ENCODE measurements at regions not wholly inside any gene's neighbourhood (a gene's known extent, or its start where the extent isn't known, plus 50 kb on each side); places are given as distances from the start of the nearest gene placed in this dataset.
A peak's percentile ranks its signal among the peaks of the same experiment; 100 is the strongest.

DNA sequence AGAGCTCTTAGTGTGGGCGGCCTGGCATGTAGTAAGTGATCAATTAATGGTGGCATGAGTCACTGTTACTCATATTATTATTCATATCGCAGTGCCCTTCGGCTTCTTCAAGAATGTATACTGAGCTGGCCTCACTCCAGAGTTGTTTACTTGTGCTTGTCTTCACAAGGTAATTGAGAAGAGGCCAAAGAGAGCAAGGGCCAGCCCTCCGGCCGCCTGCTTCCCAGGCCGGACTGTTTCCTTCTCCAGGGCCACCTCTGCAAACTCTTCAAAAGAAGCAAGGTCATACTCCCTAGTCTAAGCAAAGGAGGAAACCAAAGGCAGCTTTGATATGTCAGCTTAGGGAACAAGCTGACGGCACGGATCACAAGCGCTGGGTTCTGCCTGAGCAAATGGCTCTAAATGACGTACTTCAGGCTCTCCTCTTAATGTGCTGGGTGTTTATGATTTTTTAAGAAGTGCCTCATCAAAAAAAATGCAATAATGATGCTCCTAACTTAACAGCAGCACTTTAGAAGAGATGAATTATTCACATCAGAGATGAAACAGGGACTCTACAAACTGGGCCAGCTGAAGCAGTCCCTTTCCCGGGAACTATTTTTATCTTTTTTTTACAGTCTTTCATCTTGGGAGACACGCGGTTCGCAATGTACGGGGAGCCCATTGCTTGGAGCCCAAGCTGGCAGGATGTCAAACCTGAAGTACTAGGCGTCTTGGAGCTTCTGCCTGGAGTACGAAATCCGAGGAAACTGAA, 65.6 kb upstream of the DLK1 start:
- Mint-ChIP-seq H3K27me3 (ENCODE audit: insufficient read depth) (peaks cover 11% of the 10 kb centered on the region), H3K36me3 (ENCODE audit: low read depth) (no peaks in the 10 kb centered on the region), H3K4me1 (ENCODE audit: low read depth) (no peaks in the 10 kb centered on the region), H3K27ac (no peak overlapping the region), H3K9me3 (no peaks in the 10 kb centered on the region), H3K4me3 (no peak overlapping the region)
- DNase-seq (ENCODE audit: low spot score) = no peak
- intact Hi-C loops (cut with micrococcal nuclease) = loop anchor here (5.0 kb wide), 1 partner anchor 966 kb away; no protein-coding TSS in a partner anchor

DNA sequence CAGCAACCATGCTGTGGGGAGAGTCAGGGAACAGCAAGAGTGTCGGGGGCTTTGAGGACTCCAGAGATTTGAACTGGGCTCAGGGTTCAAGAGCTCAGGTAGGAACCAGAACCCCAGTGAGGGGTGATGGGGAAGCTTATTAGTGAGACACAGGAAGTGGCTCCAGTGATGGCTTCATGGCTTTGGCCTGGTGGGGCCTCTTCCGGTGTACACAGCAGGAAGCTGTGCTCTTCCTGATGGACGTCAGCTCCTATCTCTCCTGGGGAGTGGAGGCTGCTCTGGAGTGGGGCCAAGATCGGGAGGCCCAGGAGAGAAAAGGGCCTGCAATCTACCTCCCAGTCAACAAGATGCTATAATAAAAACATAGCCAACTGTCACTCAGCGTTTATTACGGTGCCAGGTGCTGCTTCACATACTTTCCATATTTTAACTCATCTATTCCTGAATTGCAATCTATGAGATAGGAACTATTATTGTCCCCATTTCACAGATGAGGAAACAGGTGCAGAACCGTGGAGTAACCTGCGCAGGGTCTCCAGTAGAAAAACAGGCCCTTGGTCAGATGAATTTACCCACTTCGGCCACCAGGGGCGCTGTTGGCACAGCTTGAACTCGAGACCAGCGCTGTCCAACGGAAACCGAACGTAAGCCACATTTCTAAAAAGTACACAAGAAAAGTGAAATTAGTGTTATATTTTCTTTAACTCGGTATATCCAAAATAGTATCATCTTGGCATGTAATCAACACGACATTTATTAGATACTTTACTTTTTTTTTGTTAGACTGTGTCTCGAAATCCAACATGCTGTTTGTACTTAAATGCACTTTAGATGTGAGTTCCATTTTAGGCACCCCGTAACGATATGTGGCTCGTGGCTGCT, 63.6 kb upstream of the DLK1 start:
- Mint-ChIP-seq H3K27ac (no peak overlapping the region), H3K27me3 (ENCODE audit: insufficient read depth) (peaks cover 10% of the 10 kb centered on the region), H3K36me3 (ENCODE audit: low read depth) (no peaks in the 10 kb centered on the region), H3K9me3 (no peaks in the 10 kb centered on the region), H3K4me3 (no peak overlapping the region), H3K4me1 (ENCODE audit: low read depth) (no peaks in the 10 kb centered on the region)
- intact Hi-C loops (cut with micrococcal nuclease) = loop anchor here (5.0 kb wide), 1 partner anchor 964 kb away; no protein-coding TSS in a partner anchor
- DNase-seq (ENCODE audit: low spot score) = peak; percentile 38

DNA sequence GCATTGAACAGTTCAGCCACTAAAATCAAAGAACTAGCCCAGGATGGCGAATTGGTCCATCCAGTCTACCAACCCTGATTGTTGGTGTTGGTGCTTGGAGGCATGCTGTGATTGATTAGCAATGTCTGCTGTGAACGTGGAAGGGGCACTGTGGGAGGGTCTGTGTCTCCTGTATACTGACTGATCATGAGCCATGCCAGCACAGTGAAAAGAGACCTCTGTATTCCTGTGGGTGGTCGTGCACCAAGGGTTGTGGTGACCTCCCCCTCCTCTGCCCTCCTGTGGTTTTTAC, 63.0 kb upstream of the DLK1 start:
- H3K27me3 Mint-ChIP-seq (ENCODE audit: insufficient read depth) = peaks cover 10% of the 10 kb centered on the region
- no peak overlapping the region for H3K4me3 Mint-ChIP-seq
- DNase-seq (ENCODE audit: low spot score) = no peak
- H3K27ac Mint-ChIP-seq = no peak overlapping the region
- no peaks in the 10 kb centered on the region for H3K4me1 Mint-ChIP-seq (ENCODE audit: low read depth)
- H3K36me3 Mint-ChIP-seq (ENCODE audit: low read depth) = no peaks in the 10 kb centered on the region
- intact Hi-C loops (cut with micrococcal nuclease) = loop anchor here (5.0 kb wide), 1 partner anchor 964 kb away; no protein-coding TSS in a partner anchor
- H3K9me3 Mint-ChIP-seq = no peaks in the 10 kb centered on the region

- Mint-ChIP-seq H3K4me1 (ENCODE audit: low read depth) (no peaks in the 10 kb centered on the region), H3K36me3 (ENCODE audit: low read depth) (no peaks in the 10 kb centered on the region), H3K9me3 (no peaks in the 10 kb centered on the region), H3K4me3 (no peak overlapping the region), H3K27ac (no peak overlapping the region), H3K27me3 (ENCODE audit: insufficient read depth) (peaks cover 12% of the 10 kb centered on the region)
- intact Hi-C loops (cut with micrococcal nuclease) = loop anchor here (5.0 kb wide), 1 partner anchor 963 kb away; no protein-coding TSS in a partner anchor
- no peak for DNase-seq (ENCODE audit: low spot score)
Observed at GRCh38 chr14:100664231-100664630, 62.5 kb upstream of the DLK1 start.

GRCh38 chr14:100664841-100665510, 61.7 kb upstream of the DLK1 start:
- H3K27ac Mint-ChIP-seq = no peak overlapping the region
- no peak overlapping the region for H3K4me3 Mint-ChIP-seq
- H3K9me3 Mint-ChIP-seq = no peaks in the 10 kb centered on the region
- intact Hi-C loops (cut with micrococcal nuclease) = loop anchor here (5.0 kb wide), 1 partner anchor 962 kb away; no protein-coding TSS in a partner anchor
- DNase-seq (ENCODE audit: low spot score) = no peak
- no peaks in the 10 kb centered on the region for H3K36me3 Mint-ChIP-seq (ENCODE audit: low read depth)
- no peaks in the 10 kb centered on the region for H3K4me1 Mint-ChIP-seq (ENCODE audit: low read depth)
- H3K27me3 Mint-ChIP-seq (ENCODE audit: insufficient read depth) = peaks cover 12% of the 10 kb centered on the region

DNA sequence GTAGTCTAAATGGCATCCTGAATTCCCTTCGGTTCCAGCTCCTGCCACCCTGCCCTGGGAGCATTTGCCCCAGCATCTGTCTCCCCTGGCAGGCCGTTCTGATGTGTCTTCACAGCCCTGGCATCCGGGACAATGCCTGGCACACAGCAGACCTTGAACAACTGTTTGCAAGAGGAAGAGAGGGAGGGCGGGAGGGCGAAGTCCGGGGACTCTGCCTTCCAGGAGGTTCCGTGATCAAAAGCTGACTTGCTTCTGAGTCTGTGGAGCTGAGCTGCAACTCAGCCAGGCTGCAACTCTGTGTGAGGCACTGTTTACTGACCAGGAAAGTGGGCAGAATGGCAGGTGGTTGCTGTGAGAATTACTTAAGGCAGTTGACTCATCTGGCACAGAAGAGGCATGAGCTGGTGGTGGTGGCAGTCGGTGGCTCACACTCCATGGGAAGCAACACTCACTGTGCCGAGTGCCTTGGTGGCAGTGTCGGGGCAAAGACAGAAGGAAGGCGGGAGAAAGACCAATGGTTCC, 61.1 kb upstream of the DLK1 start:
- DNase-seq (ENCODE audit: low spot score) = no peak
- H3K4me3 Mint-ChIP-seq = no peak overlapping the region
- H3K9me3 Mint-ChIP-seq = no peaks in the 10 kb centered on the region
- H3K27me3 Mint-ChIP-seq (ENCODE audit: insufficient read depth) = peaks cover 13% of the 10 kb centered on the region
- no peaks in the 10 kb centered on the region for H3K4me1 Mint-ChIP-seq (ENCODE audit: low read depth)
- intact Hi-C loops (cut with micrococcal nuclease) = no loop called here
- no peak overlapping the region for H3K27ac Mint-ChIP-seq
- H3K36me3 Mint-ChIP-seq (ENCODE audit: low read depth) = no peaks in the 10 kb centered on the region

DNA sequence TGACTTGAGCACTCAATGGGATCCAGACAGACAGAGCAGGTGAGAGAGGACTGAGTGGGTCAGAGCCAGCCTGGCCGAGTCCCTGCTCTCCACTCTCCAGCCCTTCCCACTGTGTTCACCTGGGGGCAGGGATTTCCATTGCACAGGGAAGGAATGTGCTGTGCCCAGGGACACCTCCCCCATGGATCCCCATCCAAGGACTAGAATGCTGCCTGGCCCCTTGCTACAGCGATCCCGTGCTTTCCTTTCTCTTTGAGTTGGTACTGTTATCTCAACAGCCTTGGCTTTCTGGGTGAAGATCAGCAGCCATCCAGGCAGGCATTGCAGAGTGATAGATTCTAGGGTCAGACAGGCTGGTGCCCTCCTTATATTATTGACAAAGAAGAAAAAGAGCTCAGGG, 60.3 kb upstream of the DLK1 start:
- Mint-ChIP-seq H3K36me3 (ENCODE audit: low read depth) (no peaks in the 10 kb centered on the region), H3K27ac (no peak overlapping the region), H3K4me1 (ENCODE audit: low read depth) (no peaks in the 10 kb centered on the region), H3K4me3 (no peak overlapping the region), H3K9me3 (no peaks in the 10 kb centered on the region), H3K27me3 (ENCODE audit: insufficient read depth) (peaks cover 18% of the 10 kb centered on the region)
- DNase-seq (ENCODE audit: low spot score) = no peak
- intact Hi-C loops (cut with micrococcal nuclease) = no loop called here

GRCh38 chr14:100666851-100667250, 59.8 kb upstream of the DLK1 start:
- intact Hi-C loops (cut with micrococcal nuclease) = no loop called here
- Mint-ChIP-seq H3K27me3 (ENCODE audit: insufficient read depth) (peaks cover 22% of the 10 kb centered on the region), H3K4me1 (ENCODE audit: low read depth) (no peaks in the 10 kb centered on the region), H3K4me3 (no peak overlapping the region), H3K9me3 (no peaks in the 10 kb centered on the region), H3K27ac (no peak overlapping the region), H3K36me3 (ENCODE audit: low read depth) (no peaks in the 10 kb centered on the region)
- no peak for DNase-seq (ENCODE audit: low spot score)

GRCh38 chr14:100667656-100668055, 59.0 kb upstream of the DLK1 start:
- intact Hi-C loops (cut with micrococcal nuclease) = no loop called here
- no peak for DNase-seq (ENCODE audit: low spot score)
- peaks cover 24% of the 10 kb centered on the region for H3K27me3 Mint-ChIP-seq (ENCODE audit: insufficient read depth)
- no peaks in the 10 kb centered on the region for H3K36me3 Mint-ChIP-seq (ENCODE audit: low read depth)
- no peaks in the 10 kb centered on the region for H3K4me1 Mint-ChIP-seq (ENCODE audit: low read depth)
- H3K9me3 Mint-ChIP-seq = no peaks in the 10 kb centered on the region
- H3K4me3 Mint-ChIP-seq = no peak overlapping the region
- H3K27ac Mint-ChIP-seq = no peak overlapping the region

GRCh38 chr14:100668352-100668751, 58.3 kb upstream of the DLK1 start:
- peaks cover 26% of the 10 kb centered on the region for H3K27me3 Mint-ChIP-seq (ENCODE audit: insufficient read depth)
- no peaks in the 10 kb centered on the region for H3K36me3 Mint-ChIP-seq (ENCODE audit: low read depth)
- no peak overlapping the region for H3K4me3 Mint-ChIP-seq
- no peak for DNase-seq (ENCODE audit: low spot score)
- H3K9me3 Mint-ChIP-seq = no peaks in the 10 kb centered on the region
- H3K27ac Mint-ChIP-seq = no peak overlapping the region
- no peaks in the 10 kb centered on the region for H3K4me1 Mint-ChIP-seq (ENCODE audit: low read depth)
- intact Hi-C loops (cut with micrococcal nuclease) = no loop called here

- intact Hi-C loops (cut with micrococcal nuclease) = no loop called here
- Mint-ChIP-seq H3K27ac (no peak overlapping the region), H3K27me3 (ENCODE audit: insufficient read depth) (peaks cover 33% of the 10 kb centered on the region), H3K4me1 (ENCODE audit: low read depth) (no peaks in the 10 kb centered on the region), H3K9me3 (no peaks in the 10 kb centered on the region), H3K4me3 (no peak overlapping the region), H3K36me3 (ENCODE audit: low read depth) (no peaks in the 10 kb centered on the region)
- no peak for DNase-seq (ENCODE audit: low spot score)
Observed at GRCh38 chr14:100669011-100669412, 57.7 kb upstream of the DLK1 start.

DNA sequence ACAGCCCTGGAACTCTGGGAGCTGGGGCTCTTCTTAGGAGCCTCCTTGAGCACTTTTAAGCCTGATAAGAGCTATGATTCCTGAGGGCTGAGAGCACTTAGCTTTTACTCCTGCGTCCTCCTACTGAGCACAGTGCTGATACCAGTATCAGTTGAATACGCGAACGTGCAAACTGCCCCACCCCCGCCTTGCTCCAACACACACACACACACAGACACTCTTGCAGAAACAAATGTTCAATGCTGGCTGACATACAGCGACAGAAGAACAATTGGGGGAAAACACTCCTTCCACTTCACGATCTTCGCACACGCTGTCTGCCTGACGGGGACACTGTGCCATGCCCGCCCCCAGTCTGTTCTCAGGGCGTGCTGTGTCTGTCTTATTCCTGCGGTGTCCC, 57.2 kb upstream of the DLK1 start:
- peaks cover 31% of the 10 kb centered on the region for H3K27me3 Mint-ChIP-seq (ENCODE audit: insufficient read depth)
- intact Hi-C loops (cut with micrococcal nuclease) = no loop called here
- H3K36me3 Mint-ChIP-seq (ENCODE audit: low read depth) = no peaks in the 10 kb centered on the region
- H3K27ac Mint-ChIP-seq = no peak overlapping the region
- H3K4me3 Mint-ChIP-seq = no peak overlapping the region
- DNase-seq (ENCODE audit: low spot score) = no peak
- H3K9me3 Mint-ChIP-seq = no peaks in the 10 kb centered on the region
- no peaks in the 10 kb centered on the region for H3K4me1 Mint-ChIP-seq (ENCODE audit: low read depth)
